Neural cell (in vitro differentiated cells): ENCODE measurements at regions not wholly inside any gene's neighbourhood (a gene's known extent, or its start where the extent isn't known, plus 50 kb on each side); places are given as distances from the start of the nearest gene placed in this dataset.

ENCODE experiments used
- H2AFZ ChIP-seq: fragments of 200-600, 300-800 bp; sonication (generic), shearing (Covaris generic); 2 replicates; pipeline ENCODE4 v1.6.0; 2014; ENCODE audit warnings: low read depth, mild to moderate bottlenecking, antibody characterized with exemption, low read length, moderate library complexity
- H3F3A ChIP-seq: fragments of 200-600 bp; shearing (Covaris generic); 2 replicates; pipeline ENCODE4 v1.6.1; 2016; ENCODE audit warnings: mild to moderate bottlenecking, moderate library complexity, mixed read lengths, antibody characterized with exemption, low read length; ENCODE audit not compliant: insufficient read depth, poor library complexity, severe bottlenecking
- H3K27ac ChIP-seq: fragments of 200-600, 300-800 bp; sonication (generic), shearing (Covaris generic); 2 replicates; pipeline ENCODE4 v1.5.1; 2014; ENCODE audit warnings: mild to moderate bottlenecking, low read length, moderate library complexity
- H3K27me3 ChIP-seq: fragments of 300-800, 200-600 bp; sonication (generic), shearing (Covaris generic); 2 replicates; pipeline ENCODE4 v1.6.0; 2014; ENCODE audit warnings: mild to moderate bottlenecking, low read depth, low read length, moderate library complexity; ENCODE audit not compliant: insufficient read depth
- H3K36me3 ChIP-seq: fragments of 300-800, 200-600 bp; sonication (generic), shearing (Covaris generic); 2 replicates; pipeline ENCODE4 v1.5.1; 2014; ENCODE audit warnings: mild to moderate bottlenecking, antibody characterized with exemption, low read length, moderate library complexity; ENCODE audit not compliant: insufficient read depth
- H3K4me2 ChIP-seq: fragments of 300-800, 200-600 bp; sonication (generic), shearing (Covaris generic); 2 replicates; pipeline ENCODE4 v1.6.0; 2014; ENCODE audit warnings: mild to moderate bottlenecking, low read length
- H3K4me3 ChIP-seq: fragments of 300-800, 200-600 bp; sonication (generic), shearing (Covaris generic); 2 replicates; pipeline ENCODE4 v1.5.1; 2014; ENCODE audit warnings: mild to moderate bottlenecking, low read length, moderate library complexity
- H3K79me2 ChIP-seq: fragments of 200-600 bp; shearing (Covaris generic); replicated peaks from 2 replicates; pipeline ENCODE4 v1.6.0; 2014; ENCODE audit warnings: mild to moderate bottlenecking, low read length, moderate library complexity; ENCODE audit not compliant: insufficient read depth
- H3K9ac ChIP-seq: fragments of 300-800, 200-600 bp; sonication (generic), shearing (Covaris generic); 2 replicates; pipeline ENCODE4 v1.6.1; 2016; ENCODE audit warnings: mild to moderate bottlenecking, low read length, mixed read lengths
- H3K9me2 ChIP-seq: fragments of 200-600 bp; shearing (Covaris generic); 2 replicates; pipeline ENCODE4 v1.6.1; 2016; ENCODE audit warnings: mild to moderate bottlenecking, low read length, mixed read lengths; ENCODE audit not compliant: insufficient read depth
- H3K9me3 ChIP-seq: fragments of 200-600, 300-800 bp; sonication (generic), shearing (Covaris generic); 2 replicates; pipeline ENCODE4 v1.6.1; 2016; ENCODE audit warnings: mild to moderate bottlenecking, mixed run types, low read length, moderate library complexity, mixed read lengths
- H4K20me1 ChIP-seq: fragments of 200-600 bp; shearing (Covaris generic); 2 replicates; pipeline ENCODE4 v1.6.1; 2016; ENCODE audit warnings: mild to moderate bottlenecking, mixed run types; ENCODE audit not compliant: insufficient read depth
- CTCF ChIP-seq: fragments of 450-650 bp; IDR thresholded peaks from 2 replicates; pipeline ENCODE4 v1.5.1; 2014; ENCODE audit warnings: antibody characterized with exemption, mild to moderate bottlenecking, moderate library complexity; ENCODE audit not compliant: poor library complexity, severe bottlenecking
- EP300 ChIP-seq: fragments of 450-650 bp; conservative IDR thresholded peaks from 2 replicates; pipeline ENCODE4 v1.6.1; 2014; ENCODE audit warnings: antibody characterized with exemption, mild to moderate bottlenecking, moderate library complexity; ENCODE audit not compliant: poor library complexity, severe bottlenecking
- EZH2 ChIP-seq: fragments of 200-600, 300-800 bp; shearing (Covaris generic), sonication (generic); IDR thresholded peaks from 2 replicates; pipeline ENCODE4 v1.6.1; 2014; ENCODE audit warnings: antibody characterized with exemption, low read length, borderline replicate concordance, mild to moderate bottlenecking; ENCODE audit not compliant: insufficient read depth, poor library complexity, severe bottlenecking
- MXI1 ChIP-seq: fragments of 450-650 bp; conservative IDR thresholded peaks from 2 replicates; pipeline ENCODE4 v1.6.1; 2014; ENCODE audit warnings: antibody characterized with exemption, mild to moderate bottlenecking; ENCODE audit not compliant: poor library complexity, severe bottlenecking
- POLR2AphosphoS5 ChIP-seq: IDR thresholded peaks from 2 replicates; pipeline ENCODE4 v1.6.1; 2012
- RAD21 ChIP-seq: fragments of 450-650 bp; conservative IDR thresholded peaks from 2 replicates; pipeline ENCODE4 v1.6.1; 2014; ENCODE audit warnings: antibody characterized with exemption, mild to moderate bottlenecking, moderate library complexity
- REST ChIP-seq: IDR thresholded peaks from 2 replicates; pipeline ENCODE4 v1.6.1; 2012; ENCODE audit warnings: borderline replicate concordance
- SMC3 ChIP-seq: fragments of 450-650 bp; conservative IDR thresholded peaks from 2 replicates; pipeline ENCODE4 v1.6.1; 2014; ENCODE audit warnings: antibody characterized with exemption, mild to moderate bottlenecking, moderate library complexity; ENCODE audit not compliant: poor library complexity
- TAF1 ChIP-seq: IDR thresholded peaks from 2 replicates; pipeline ENCODE4 v1.6.1; 2012; ENCODE audit warnings: low read depth

GRCh38 chr2:150319658-150320555 lies 167.6 kb downstream of the RND3 start:
- no peak overlapping the region for H3K9ac ChIP-seq
- no peaks in the 10 kb centered on the region for H3K79me2 ChIP-seq
- no peaks in the 10 kb centered on the region for H3F3A ChIP-seq
- H3K9me3 ChIP-seq = no peaks in the 10 kb centered on the region
- no peaks in the 10 kb centered on the region for H3K9me2 ChIP-seq
- H3K27me3 ChIP-seq = no peaks in the 10 kb centered on the region
- H4K20me1 ChIP-seq = no peaks in the 10 kb centered on the region
- TF ChIP-seq CTCF (no peak), REST (no peak), EP300 (no peak), MXI1 (no peak), EZH2 (no peak), SMC3 (no peak), TAF1 (no peak), POLR2AphosphoS5 (no peak), RAD21 (no peak)
- no peak overlapping the region for H3K4me3 ChIP-seq
- H2AFZ ChIP-seq = no peak overlapping the region
- no peak overlapping the region for H3K27ac ChIP-seq
- no peak overlapping the region for H3K4me2 ChIP-seq
- no peaks in the 10 kb centered on the region for H3K36me3 ChIP-seq

- Histone ChIP-seq H2AFZ (no peak overlapping the region), H3K4me2 (no peak overlapping the region), H3K9ac (no peak overlapping the region), H3K4me3 (no peak overlapping the region), H3F3A (no peaks in the 10 kb centered on the region), H3K36me3 (no peaks in the 10 kb centered on the region), H3K79me2 (no peaks in the 10 kb centered on the region), H4K20me1 (no peaks in the 10 kb centered on the region), H3K27me3 (no peaks in the 10 kb centered on the region), H3K9me3 (no peaks in the 10 kb centered on the region), H3K9me2 (no peaks in the 10 kb centered on the region), H3K27ac (no peak overlapping the region)
- TF ChIP-seq MXI1 = no peak
- TF ChIP-seq RAD21 = no peak
- TF ChIP-seq REST = no peak
- TF ChIP-seq CTCF = no peak
- no peak for TF ChIP-seq POLR2AphosphoS5
- TF ChIP-seq TAF1 = no peak
- no peak for TF ChIP-seq EZH2
- TF ChIP-seq EP300 = no peak
- TF ChIP-seq SMC3 = no peak
Observed at GRCh38 chr2:150319085-150319484, 168.4 kb downstream of the RND3 start.
